Endothelial cell of hepatic sinusoid (primary cell): ENCODE measurements at regions not wholly inside any gene's neighbourhood (a gene's known extent, or its start where the extent isn't known, plus 50 kb on each side); places are given as distances from the start of the nearest gene placed in this dataset.

Experiments
- in situ Hi-C: cut with HindIII; loops from 2 replicates; pipeline ENCODE4 v1.10.0; 2017; ENCODE audit warnings: low sequenced_read_pairs

GRCh38 chr18:72100465-72101004 is 443.6 kb downstream of the CBLN2 start:
- in situ Hi-C loops = no loop called here

GRCh38 chr18:72091369-72091768 is 452.8 kb downstream of the CBLN2 start:
- in situ Hi-C loops = no loop called here

- in situ Hi-C loops = no loop called here
These were observed 454.7 kb downstream of the CBLN2 start for GRCh38 chr18:72089432-72089831.

GRCh38 chr18:72086421-72086820 is 457.7 kb downstream of the CBLN2 start:
- in situ Hi-C loops = no loop called here

GRCh38 chr18:72075040-72075439 is 469.1 kb downstream of the CBLN2 start:
- in situ Hi-C loops = no loop called here

GRCh38 chr18:72063001-72063400 is 481.1 kb downstream of the CBLN2 start:
- in situ Hi-C loops = no loop called here

GRCh38 chr18:72058851-72059250 is 485.3 kb downstream of the CBLN2 start:
- in situ Hi-C loops = no loop called here

- in situ Hi-C loops = no loop called here
These were observed 488.0 kb downstream of the CBLN2 start for GRCh38 chr18:72056171-72056570.

GRCh38 chr18:72041313-72042032 is 502.7 kb downstream of the CBLN2 start:
- in situ Hi-C loops = no loop called here

GRCh38 chr18:72013427-72013850 is 530.7 kb downstream of the CBLN2 start:
- in situ Hi-C loops = no loop called here

GRCh38 chr18:71998547-71999097 is 545.5 kb downstream of the CBLN2 start:
- in situ Hi-C loops = no loop called here

- in situ Hi-C loops = no loop called here
These were observed 548.2 kb downstream of the CBLN2 start for GRCh38 chr18:71995904-71996465.

GRCh38 chr18:71994273-71994672 is 549.9 kb downstream of the CBLN2 start:
- in situ Hi-C loops = no loop called here

GRCh38 chr18:71989616-71990015 is 554.5 kb downstream of the CBLN2 start:
- in situ Hi-C loops = no loop called here

GRCh38 chr18:71986351-71987050 is 557.6 kb downstream of the CBLN2 start:
- in situ Hi-C loops = no loop called here

GRCh38 chr18:71976744-71977143 is 567.4 kb downstream of the CBLN2 start:
- in situ Hi-C loops = no loop called here

- in situ Hi-C loops = no loop called here
These were observed 577.4 kb downstream of the CBLN2 start for GRCh38 chr18:71966791-71967190.

GRCh38 chr18:71958605-71959004 is 585.5 kb downstream of the CBLN2 start:
- in situ Hi-C loops = no loop called here

GRCh38 chr18:71951001-71951400 is 593.1 kb downstream of the CBLN2 start:
- in situ Hi-C loops = no loop called here

- in situ Hi-C loops = no loop called here
These were observed 601.7 kb downstream of the CBLN2 start for GRCh38 chr18:71942433-71942832.

- in situ Hi-C loops = no loop called here
These were observed 604.7 kb downstream of the CBLN2 start for GRCh38 chr18:71939483-71939882.

- in situ Hi-C loops = no loop called here
These were observed 607.4 kb downstream of the CBLN2 start for GRCh38 chr18:71936744-71937143.
